Brain microvascular endothelial cell (primary cell): ENCODE measurements at regions not wholly inside any gene's neighbourhood (a gene's known extent, or its start where the extent isn't known, plus 50 kb on each side); places are given as distances from the start of the nearest gene placed in this dataset.
"Not testable (repeated sequence)": the region's sequence is repeated elsewhere in the genome, so short reads cannot be mapped to it uniquely, and the experiment has no call there.

ENCODE experiments used
- DNase-seq: peaks from one replicate; pipeline ENCODE4 v3.0.0-alpha.2; 2020
- H3K27ac ChIP-seq: fragments of 250-450 bp; sonication (Bioruptor Pico); 2 replicates; pipeline ENCODE4 v1.5.1; 2020; ENCODE audit warnings: mild to moderate bottlenecking, moderate library complexity
- H3K27me3 ChIP-seq: fragments of 250-450 bp; sonication (Bioruptor Pico); replicated peaks from 2 replicates; pipeline ENCODE4 v1.5.1; 2020; ENCODE audit warnings: mild to moderate bottlenecking
- H3K36me3 ChIP-seq: fragments of 250-450 bp; sonication (Bioruptor Pico); replicated peaks from 2 replicates; pipeline ENCODE4 v1.5.1; 2020; ENCODE audit warnings: mild to moderate bottlenecking
- H3K4me3 ChIP-seq: 2 replicates; pipeline ENCODE4 v1.5.1; 2011; ENCODE audit warnings: low read depth, mild to moderate bottlenecking, control low read depth, low read length, moderate library complexity
- in situ Hi-C: cut with HindIII; loops from 2 replicates; pipeline ENCODE4 v1.10.0; 2017; ENCODE audit warnings: low sequenced_read_pairs, low pct_ligation_motif_present
- TF ChIP-seq, protein P1 (sequence below): IDR thresholded peaks from 2 replicates; pipeline ENCODE4 v1.5.1; 2011; ENCODE audit warnings: low read depth, mild to moderate bottlenecking, moderate library complexity, low read length, control low read depth, inconsistent platforms; ENCODE audit errors: missing control alignments

DNA sequence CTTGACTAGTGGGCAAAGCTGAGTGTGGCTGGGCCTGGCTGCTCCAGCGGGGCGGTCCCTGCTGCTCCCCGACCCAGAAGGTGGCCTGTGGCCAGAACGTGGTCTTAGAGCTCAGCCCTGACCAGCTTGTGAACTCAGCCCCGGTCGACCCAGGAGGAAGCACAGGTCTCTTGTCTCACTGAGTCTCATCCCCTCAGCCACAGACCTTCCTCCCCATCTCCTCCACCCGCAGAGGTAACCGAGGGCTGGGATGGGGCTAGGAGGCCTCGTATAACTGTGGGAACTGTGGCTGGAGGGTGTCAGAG, 546.2 kb upstream of the B3GAT1 start:
- TF ChIP-seq, protein P1, sequence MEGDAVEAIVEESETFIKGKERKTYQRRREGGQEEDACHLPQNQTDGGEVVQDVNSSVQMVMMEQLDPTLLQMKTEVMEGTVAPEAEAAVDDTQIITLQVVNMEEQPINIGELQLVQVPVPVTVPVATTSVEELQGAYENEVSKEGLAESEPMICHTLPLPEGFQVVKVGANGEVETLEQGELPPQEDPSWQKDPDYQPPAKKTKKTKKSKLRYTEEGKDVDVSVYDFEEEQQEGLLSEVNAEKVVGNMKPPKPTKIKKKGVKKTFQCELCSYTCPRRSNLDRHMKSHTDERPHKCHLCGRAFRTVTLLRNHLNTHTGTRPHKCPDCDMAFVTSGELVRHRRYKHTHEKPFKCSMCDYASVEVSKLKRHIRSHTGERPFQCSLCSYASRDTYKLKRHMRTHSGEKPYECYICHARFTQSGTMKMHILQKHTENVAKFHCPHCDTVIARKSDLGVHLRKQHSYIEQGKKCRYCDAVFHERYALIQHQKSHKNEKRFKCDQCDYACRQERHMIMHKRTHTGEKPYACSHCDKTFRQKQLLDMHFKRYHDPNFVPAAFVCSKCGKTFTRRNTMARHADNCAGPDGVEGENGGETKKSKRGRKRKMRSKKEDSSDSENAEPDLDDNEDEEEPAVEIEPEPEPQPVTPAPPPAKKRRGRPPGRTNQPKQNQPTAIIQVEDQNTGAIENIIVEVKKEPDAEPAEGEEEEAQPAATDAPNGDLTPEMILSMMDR, result no peak
- in situ Hi-C loops, result no loop called here
- H3K27me3 ChIP-seq, result no peaks in the 10 kb centered on the region
- DNase-seq, result no peak
- H3K27ac ChIP-seq, result no peak overlapping the region
- H3K4me3 ChIP-seq, result no peak overlapping the region
- H3K36me3 ChIP-seq, result no peaks in the 10 kb centered on the region

DNA sequence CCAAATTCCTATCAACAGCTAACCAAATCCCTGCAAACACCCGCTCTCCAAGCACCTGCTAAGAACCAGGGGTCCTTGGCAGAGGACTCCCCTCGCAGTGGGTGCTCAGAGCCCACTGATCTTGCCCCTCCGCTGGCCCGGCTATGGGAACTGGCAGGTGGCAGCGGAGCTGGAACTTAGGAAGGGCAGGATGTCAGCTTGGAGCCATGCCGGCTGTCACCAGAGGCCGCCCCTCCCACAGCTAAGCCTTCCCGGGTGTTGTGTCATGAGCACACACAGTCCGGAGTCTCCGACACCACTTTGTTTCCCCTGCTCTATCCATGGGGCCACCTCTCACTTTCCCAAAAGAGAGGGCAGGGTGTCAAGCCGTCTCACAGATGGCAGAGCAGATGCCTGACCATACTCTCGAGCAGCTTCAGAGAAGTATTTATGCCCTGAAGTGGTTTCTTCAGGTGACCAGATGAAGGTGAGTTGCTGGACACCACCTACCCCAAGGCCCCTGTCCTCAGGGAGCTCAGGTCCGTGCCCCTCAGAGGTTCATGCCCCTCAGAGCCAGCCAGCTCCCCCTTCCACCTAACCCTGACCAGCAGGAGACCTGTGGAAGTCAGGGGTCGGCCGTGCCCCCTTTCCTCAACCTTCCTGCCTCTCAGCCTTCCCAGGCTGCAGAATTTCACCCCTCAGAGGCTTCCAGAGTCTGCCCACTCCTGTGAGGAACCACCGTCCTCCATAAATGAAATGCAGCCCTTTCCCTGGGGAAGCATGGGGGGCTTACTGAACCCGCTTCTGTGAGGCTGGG, 545.7 kb upstream of the B3GAT1 start:
- Histone ChIP-seq H3K4me3 (no peak overlapping the region), H3K27me3 (no peaks in the 10 kb centered on the region), H3K27ac (no peak overlapping the region), H3K36me3 (no peaks in the 10 kb centered on the region)
- TF ChIP-seq, protein P1, result no peak
- in situ Hi-C loops, result no loop called here
- no peak for DNase-seq

DNA sequence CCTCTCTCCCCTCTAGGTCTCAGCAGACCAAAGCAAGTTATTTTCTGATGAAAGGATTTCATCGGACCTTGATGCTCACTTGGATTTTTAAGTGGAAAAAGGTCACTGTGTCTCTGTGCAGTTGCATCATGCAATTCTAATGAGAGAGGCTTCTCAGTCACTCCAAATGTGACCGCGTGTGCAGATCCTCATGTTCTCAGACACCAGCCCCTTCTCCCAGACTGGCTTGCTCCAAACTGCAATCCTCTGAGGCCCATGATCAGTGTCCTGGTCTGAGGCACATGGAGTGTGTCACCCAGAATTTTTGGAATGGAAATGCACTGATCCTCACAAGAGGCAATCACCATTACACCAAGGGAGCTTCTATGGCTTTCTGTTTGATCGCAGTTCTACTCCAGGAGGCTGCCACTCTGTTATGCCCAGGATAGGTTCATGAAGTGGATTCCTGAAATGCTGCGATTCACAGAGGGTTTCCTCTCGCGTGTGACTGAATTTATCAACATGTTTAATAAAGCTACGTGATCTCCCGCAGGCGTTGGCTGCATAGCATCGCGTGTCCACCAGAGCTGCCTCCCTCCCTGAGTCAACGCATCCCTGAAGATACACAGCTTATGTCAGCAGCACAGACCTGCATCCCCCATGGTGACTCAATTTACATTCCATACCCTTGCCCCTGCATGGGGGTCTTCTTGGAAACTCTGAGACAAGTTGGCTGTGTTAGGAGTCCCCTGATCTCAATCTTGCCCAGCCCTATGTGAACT, 544.6 kb upstream of the B3GAT1 start:
- TF ChIP-seq, protein P1, result no peak
- DNase-seq, result no peak
- Histone ChIP-seq H3K4me3 (no peak overlapping the region), H3K36me3 (no peaks in the 10 kb centered on the region), H3K27ac (no peak overlapping the region), H3K27me3 (no peaks in the 10 kb centered on the region)
- in situ Hi-C loops, result no loop called here

DNA sequence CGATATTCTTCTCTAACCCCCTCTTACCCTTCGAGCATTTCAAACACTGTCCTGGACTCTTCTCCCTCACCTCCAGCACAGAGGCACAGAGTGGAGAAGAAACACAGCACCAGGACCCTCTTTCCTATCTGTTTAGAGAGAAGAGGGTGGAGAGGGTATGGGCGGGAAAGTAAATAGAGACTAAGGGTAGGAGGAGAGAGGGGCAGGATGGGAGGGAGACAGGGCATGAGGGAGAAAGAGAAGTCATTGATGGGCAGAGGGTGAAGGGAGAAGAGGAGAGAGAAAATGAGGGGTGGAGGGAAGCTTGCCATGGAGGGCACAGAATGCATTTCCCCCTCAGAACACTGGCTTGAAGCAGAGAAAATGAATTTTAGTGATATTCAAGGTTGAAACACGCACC, 543.9 kb upstream of the B3GAT1 start:
- DNase-seq, H3K27me3 ChIP-seq, H3K4me3 ChIP-seq, H3K27ac ChIP-seq, H3K36me3 ChIP-seq, in situ Hi-C loops: not testable (repeated sequence)

DNA sequence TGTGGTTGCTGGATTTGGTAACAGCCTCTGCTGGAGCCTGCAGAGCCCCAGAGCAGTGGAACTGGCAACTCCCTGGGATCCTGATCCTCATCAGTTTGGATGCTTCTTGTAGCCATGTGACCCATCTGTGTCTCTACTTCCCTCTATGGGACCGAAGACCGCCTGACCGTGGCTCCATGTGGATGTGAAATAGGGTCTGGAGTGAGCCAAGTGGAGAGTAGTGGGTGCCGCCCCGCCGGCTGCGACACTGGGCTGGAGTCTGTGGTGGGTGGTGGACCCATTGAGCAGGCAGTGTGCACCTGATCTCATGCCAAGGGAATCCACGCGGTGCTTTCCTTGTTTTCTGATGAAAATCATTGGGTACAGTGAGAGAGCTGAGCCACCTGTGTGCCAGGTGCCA, 543.2 kb upstream of the B3GAT1 start:
- in situ Hi-C loops, result no loop called here
- TF ChIP-seq, protein P1, result no peak
- DNase-seq, result no peak
- Histone ChIP-seq H3K27ac (no peak overlapping the region), H3K4me3 (no peak overlapping the region), H3K27me3 (no peaks in the 10 kb centered on the region), H3K36me3 (no peaks in the 10 kb centered on the region)

DNA sequence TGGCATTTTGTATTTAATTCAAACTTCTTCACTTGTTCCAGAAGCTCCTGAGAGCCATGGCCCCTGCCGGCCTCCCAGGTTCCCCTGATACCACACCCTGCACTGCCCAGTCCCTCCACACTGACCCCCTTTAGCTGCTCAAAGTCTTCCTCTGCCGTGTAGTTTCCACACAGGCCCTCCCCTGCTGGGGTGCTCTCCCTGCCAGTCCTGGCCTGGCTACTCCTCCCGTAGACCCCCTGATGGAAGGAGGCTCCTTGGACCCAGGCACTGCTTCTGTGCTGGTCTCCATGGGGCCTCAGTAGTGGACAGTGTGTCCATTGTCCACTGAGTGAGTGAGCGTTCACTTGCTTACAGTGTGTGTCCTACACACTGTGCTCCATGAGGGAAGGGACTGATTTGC, 542.4 kb upstream of the B3GAT1 start:
- DNase-seq, H3K4me3 ChIP-seq, in situ Hi-C loops, H3K27me3 ChIP-seq, H3K27ac ChIP-seq, H3K36me3 ChIP-seq: not testable (repeated sequence)

DNA sequence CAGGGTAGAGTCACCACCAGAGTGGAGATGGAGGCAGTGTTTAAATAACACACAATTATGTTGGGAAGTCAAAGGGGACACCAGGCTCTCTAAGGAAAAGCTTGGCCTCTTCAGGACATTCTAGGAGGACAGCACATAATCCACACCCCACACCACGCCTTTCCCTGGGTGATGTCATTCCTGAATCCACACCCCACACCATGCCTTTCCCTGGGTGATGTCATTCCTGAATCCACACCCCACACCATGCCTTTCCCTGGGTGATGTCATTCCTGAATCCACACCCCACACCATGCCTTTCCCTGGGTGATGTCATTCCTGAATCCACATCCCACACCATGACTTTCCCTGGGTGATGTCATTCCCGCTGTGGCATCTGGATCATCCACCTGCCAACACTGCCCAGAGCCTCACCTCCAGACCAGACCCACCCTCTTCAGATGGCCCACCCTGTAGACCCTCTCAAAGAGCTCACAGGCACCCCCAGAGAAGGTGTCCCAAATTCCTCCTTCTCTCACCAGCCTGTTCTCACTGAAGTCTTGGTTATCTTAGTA, 541.5 kb upstream of the B3GAT1 start:
- H3K4me3 ChIP-seq, in situ Hi-C loops, H3K27ac ChIP-seq, H3K27me3 ChIP-seq, H3K36me3 ChIP-seq, DNase-seq: not testable (repeated sequence)
